ENCODE measurements at regions not wholly inside any gene's neighbourhood (a gene's known extent, or its start where the extent isn't known, plus 50 kb on each side); places are given as distances from the start of the nearest gene placed in this dataset.
"Not testable (repeated sequence)": the region's sequence is repeated elsewhere in the genome, so short reads cannot be mapped to it uniquely, and the experiment has no call there.

- Histone ChIP-seq H4K20me1 (ENCODE audit: insufficient read depth, low read length) (no peaks in the 10 kb centered on the region), H3K9me2 (replicated peaks; ENCODE audit: insufficient read depth, low read length) (no peaks in the 10 kb centered on the region), H3K9ac (ENCODE audit: low read length) (no peak overlapping the region), H3K4me3 (ENCODE audit: low read length) (no peak overlapping the region), H2AFZ (ENCODE audit: low read length) (no peak overlapping the region), H3F3A (ENCODE audit: insufficient read depth, low read length) (no peaks in the 10 kb centered on the region), H3K27me3 (replicated peaks; ENCODE audit: insufficient read depth, low read length) (no peaks in the 10 kb centered on the region), H3K36me3 (replicated peaks; ENCODE audit: insufficient read depth, low read length) (no peaks in the 10 kb centered on the region), H3K4me1 (ENCODE audit: low read length) (no peaks in the 10 kb centered on the region), H3K79me2 (ENCODE audit: low read length) (no peaks in the 10 kb centered on the region), H3K4me2 (ENCODE audit: low read depth, low read length) (no peak overlapping the region), H3K9me3 (replicated peaks; ENCODE audit: insufficient read depth, low read length) (no peaks in the 10 kb centered on the region), H3K27ac (ENCODE audit: low read length) (no peak overlapping the region)
- DNase-seq: no peak
- TF ChIP-seq CTCF (IDR thresholded peaks at IDR 0.05; ENCODE audit: low read length): no peak
- no peak for TF ChIP-seq EZH2 (optimal IDR thresholded peaks at IDR 0.05; ENCODE audit: low read depth, low read length)
- TF ChIP-seq EZH2phosphoT487 (IDR thresholded peaks at IDR 0.05; ENCODE audit: low read length): no peak
Observed at GRCh38 chr3:102006812-102007485, 157.6 kb downstream of the NFKBIZ start.

- H2AFZ ChIP-seq (ENCODE audit: low read length); H3K4me2 ChIP-seq (ENCODE audit: low read depth, low read length); H3K27me3 ChIP-seq (replicated peaks; ENCODE audit: insufficient read depth, low read length); H3K9me3 ChIP-seq (replicated peaks; ENCODE audit: insufficient read depth, low read length); H4K20me1 ChIP-seq (ENCODE audit: insufficient read depth, low read length); H3F3A ChIP-seq (ENCODE audit: insufficient read depth, low read length); H3K36me3 ChIP-seq (replicated peaks; ENCODE audit: insufficient read depth, low read length); H3K9ac ChIP-seq (ENCODE audit: low read length); DNase-seq; H3K9me2 ChIP-seq (replicated peaks; ENCODE audit: insufficient read depth, low read length); H3K4me3 ChIP-seq (ENCODE audit: low read length); H3K27ac ChIP-seq (ENCODE audit: low read length); H3K79me2 ChIP-seq (ENCODE audit: low read length); H3K4me1 ChIP-seq (ENCODE audit: low read length): not testable (repeated sequence)
Observed at GRCh38 chr3:102008436-102008835, 159.1 kb downstream of the NFKBIZ start.

DNA sequence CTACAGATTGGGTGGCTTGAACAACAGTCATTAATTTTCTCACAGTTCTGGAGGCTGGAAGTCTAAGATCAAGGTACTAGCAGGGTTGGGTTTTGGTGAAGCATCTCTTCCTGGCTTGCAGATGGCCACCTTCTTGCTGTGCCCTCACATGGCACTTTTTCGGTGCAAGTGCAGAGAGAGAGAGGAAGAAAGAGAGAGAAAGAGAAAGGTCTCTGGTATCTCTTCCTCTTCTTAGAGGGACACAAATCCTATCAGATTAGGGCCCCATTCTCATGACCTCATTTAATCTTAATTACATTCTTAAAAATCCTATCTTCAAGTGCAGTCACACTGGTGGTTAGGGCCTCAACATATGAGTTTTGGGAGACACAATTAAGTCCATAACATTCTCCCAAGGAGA, 167.1 kb downstream of the NFKBIZ start:
- H3K79me2 ChIP-seq (ENCODE audit: low read length): no peaks in the 10 kb centered on the region
- H3K4me2 ChIP-seq (ENCODE audit: low read depth, low read length): no peak overlapping the region
- H3F3A ChIP-seq (ENCODE audit: insufficient read depth, low read length): no peaks in the 10 kb centered on the region
- H3K27me3 ChIP-seq (replicated peaks; ENCODE audit: insufficient read depth, low read length): no peaks in the 10 kb centered on the region
- no peaks in the 10 kb centered on the region for H3K36me3 ChIP-seq (replicated peaks; ENCODE audit: insufficient read depth, low read length)
- no peak overlapping the region for H3K27ac ChIP-seq (ENCODE audit: low read length)
- DNase-seq: no peak
- H3K4me1 ChIP-seq (ENCODE audit: low read length): no peaks in the 10 kb centered on the region
- no peaks in the 10 kb centered on the region for H3K9me2 ChIP-seq (replicated peaks; ENCODE audit: insufficient read depth, low read length)
- no peak overlapping the region for H2AFZ ChIP-seq (ENCODE audit: low read length)
- TF ChIP-seq CTCF (IDR thresholded peaks at IDR 0.05; ENCODE audit: low read length) (no peak), EZH2phosphoT487 (IDR thresholded peaks at IDR 0.05; ENCODE audit: low read length) (no peak), EZH2 (optimal IDR thresholded peaks at IDR 0.05; ENCODE audit: low read depth, low read length) (no peak)
- H3K9ac ChIP-seq (ENCODE audit: low read length): no peak overlapping the region
- H4K20me1 ChIP-seq (ENCODE audit: insufficient read depth, low read length): no peaks in the 10 kb centered on the region
- H3K4me3 ChIP-seq (ENCODE audit: low read length): no peak overlapping the region
- no peaks in the 10 kb centered on the region for H3K9me3 ChIP-seq (replicated peaks; ENCODE audit: insufficient read depth, low read length)

- Histone ChIP-seq H4K20me1 (ENCODE audit: insufficient read depth, low read length) (no peaks in the 10 kb centered on the region), H3K4me1 (ENCODE audit: low read length) (no peaks in the 10 kb centered on the region), H3K9ac (ENCODE audit: low read length) (no peak overlapping the region), H3K9me2 (replicated peaks; ENCODE audit: insufficient read depth, low read length) (no peaks in the 10 kb centered on the region), H3K27ac (ENCODE audit: low read length) (no peak overlapping the region), H3K4me3 (ENCODE audit: low read length) (no peak overlapping the region), H3K27me3 (replicated peaks; ENCODE audit: insufficient read depth, low read length) (no peaks in the 10 kb centered on the region), H3K79me2 (ENCODE audit: low read length) (no peaks in the 10 kb centered on the region), H3K9me3 (replicated peaks; ENCODE audit: insufficient read depth, low read length) (no peaks in the 10 kb centered on the region), H3K36me3 (replicated peaks; ENCODE audit: insufficient read depth, low read length) (no peaks in the 10 kb centered on the region), H3F3A (ENCODE audit: insufficient read depth, low read length) (no peaks in the 10 kb centered on the region), H3K4me2 (ENCODE audit: low read depth, low read length) (no peak overlapping the region), H2AFZ (ENCODE audit: low read length) (no peak overlapping the region)
- TF ChIP-seq EZH2phosphoT487 (IDR thresholded peaks at IDR 0.05; ENCODE audit: low read length) (no peak), CTCF (IDR thresholded peaks at IDR 0.05; ENCODE audit: low read length) (no peak), EZH2 (optimal IDR thresholded peaks at IDR 0.05; ENCODE audit: low read depth, low read length) (no peak)
- no peak for DNase-seq
Observed at GRCh38 chr3:102017784-102018183, 168.5 kb downstream of the NFKBIZ start.

Measured in MM.1S (cell line).